ENCODE measurements at regions not wholly inside any gene's neighbourhood (a gene's known extent, or its start where the extent isn't known, plus 50 kb on each side); places are given as distances from the start of the nearest gene placed in this dataset.

GRCh38 chr5:114695292-114695904, 333.5 kb downstream of the KCNN2 start:
- Histone ChIP-seq H3K27me3 (no peaks in the 10 kb centered on the region), H3K36me3 (no peaks in the 10 kb centered on the region), H3K4me1 (no peaks in the 10 kb centered on the region), H3K4me3 (replicated peaks in 1 of 3) (no peak overlapping the region), H3K9me3 (no peaks in the 10 kb centered on the region), H3K27ac (no peak overlapping the region)
- TF ChIP-seq POLR2A (IDR thresholded peaks at IDR 0.05): no peak
- no peak for TF ChIP-seq CTCF (IDR thresholded peaks at IDR 0.05)
- intact Hi-C loops (cut with DNase I): no loop called here
- no peak for DNase-seq
- 90 to 93% methylated on average over 7 to 15 of the region's 27 CpGs for WGBS, 2 donors

DNA sequence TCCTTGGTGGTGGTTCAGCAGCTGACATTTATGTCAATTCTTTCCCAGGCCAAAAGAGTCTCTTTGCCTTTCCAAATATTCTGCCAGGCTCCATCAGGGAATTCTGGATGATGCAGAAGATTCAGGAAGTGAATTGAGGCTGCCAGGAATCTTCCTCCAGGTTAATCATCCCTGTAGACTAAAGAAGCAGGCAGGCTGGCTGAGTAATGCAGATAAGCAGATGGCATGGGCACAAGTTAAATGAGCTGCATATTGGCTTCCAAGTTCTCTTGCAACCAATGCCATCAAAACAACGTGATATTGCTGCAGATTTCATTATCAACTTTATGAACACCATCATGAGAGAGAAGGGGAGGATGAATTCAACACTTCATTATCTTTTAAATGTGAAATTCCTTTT, 324.5 kb downstream of the KCNN2 start:
- TF ChIP-seq POLR2A (IDR thresholded peaks at IDR 0.05): no peak
- no peak for TF ChIP-seq CTCF (IDR thresholded peaks at IDR 0.05)
- intact Hi-C loops (cut with DNase I): no loop called here
- no peak for DNase-seq
- Histone ChIP-seq H3K27me3 (no peaks in the 10 kb centered on the region), H3K4me1 (no peaks in the 10 kb centered on the region), H3K4me3 (replicated peaks in 1 of 3) (no peak overlapping the region), H3K27ac (no peak overlapping the region), H3K36me3 (no peaks in the 10 kb centered on the region), H3K9me3 (no peaks in the 10 kb centered on the region)
- WGBS, 2 donors: 71 to 86% methylated on average over 1 of the region's 1 CpG

GRCh38 chr5:114678778-114679177, 316.9 kb downstream of the KCNN2 start:
- 60 to 68% methylated on average over 1 of the region's 1 CpG for WGBS, 2 donors

GRCh38 chr5:114665551-114665950, 303.7 kb downstream of the KCNN2 start:
- Histone ChIP-seq H3K27ac (no peak overlapping the region), H3K27me3 (no peaks in the 10 kb centered on the region), H3K4me3 (replicated peaks in 1 of 3) (no peak overlapping the region), H3K36me3 (no peaks in the 10 kb centered on the region), H3K4me1 (no peaks in the 10 kb centered on the region), H3K9me3 (no peaks in the 10 kb centered on the region)
- intact Hi-C loops (cut with DNase I): no loop called here
- no peak for DNase-seq
- WGBS, 2 donors: 37 to 43% methylated on average over 2 of the region's 2 CpGs
- TF ChIP-seq CTCF (IDR thresholded peaks at IDR 0.05) (no peak), POLR2A (IDR thresholded peaks at IDR 0.05) (no peak)

More at GRCh38 chr5:114678778-114679177, 316.9 kb downstream of the KCNN2 start:
- DNase-seq: no peak
- H3K4me3 ChIP-seq (replicated peaks in 1 of 3): no peak overlapping the region
- H3K9me3 ChIP-seq: no peaks in the 10 kb centered on the region
- no peaks in the 10 kb centered on the region for H3K27me3 ChIP-seq
- no peaks in the 10 kb centered on the region for H3K36me3 ChIP-seq
- no peaks in the 10 kb centered on the region for H3K4me1 ChIP-seq
- intact Hi-C loops (cut with DNase I): no loop called here
- no peak overlapping the region for H3K27ac ChIP-seq
- no peak for TF ChIP-seq CTCF (IDR thresholded peaks at IDR 0.05)
- no peak for TF ChIP-seq POLR2A (IDR thresholded peaks at IDR 0.05)

- no peak for TF ChIP-seq CTCF (IDR thresholded peaks at IDR 0.05)
- TF ChIP-seq POLR2A (IDR thresholded peaks at IDR 0.05): no peak
- Histone ChIP-seq H3K27ac (no peak overlapping the region), H3K27me3 (no peaks in the 10 kb centered on the region), H3K9me3 (no peaks in the 10 kb centered on the region), H3K36me3 (no peaks in the 10 kb centered on the region), H3K4me3 (replicated peaks in 1 of 3) (no peak overlapping the region), H3K4me1 (no peaks in the 10 kb centered on the region)
- 88 to 89% methylated on average over 1 of the region's 1 CpG for WGBS, 2 donors
- no peak for DNase-seq
- intact Hi-C loops (cut with DNase I): no loop called here
These were observed 298.9 kb downstream of the KCNN2 start for GRCh38 chr5:114660791-114661190.
